Hepatocyte (in vitro differentiated cells): ENCODE measurements at regions not wholly inside any gene's neighbourhood (a gene's known extent, or its start where the extent isn't known, plus 50 kb on each side); places are given as distances from the start of the nearest gene placed in this dataset.

Experiments
- EZH2 ChIP-seq: fragments of 200-600 bp; sonication (generic); IDR thresholded peaks from 2 replicates; pipeline ENCODE4 v1.6.1; 2016; ENCODE audit warnings: antibody characterized with exemption, mild to moderate bottlenecking, borderline replicate concordance
- TF ChIP-seq, protein P1 (sequence below): fragments of 200-600 bp; sonication (generic); IDR thresholded peaks from 2 replicates; pipeline ENCODE4 v1.5.1; 2016; ENCODE audit warnings: antibody characterized with exemption, mild to moderate bottlenecking; ENCODE audit not compliant: poor library complexity

DNA sequence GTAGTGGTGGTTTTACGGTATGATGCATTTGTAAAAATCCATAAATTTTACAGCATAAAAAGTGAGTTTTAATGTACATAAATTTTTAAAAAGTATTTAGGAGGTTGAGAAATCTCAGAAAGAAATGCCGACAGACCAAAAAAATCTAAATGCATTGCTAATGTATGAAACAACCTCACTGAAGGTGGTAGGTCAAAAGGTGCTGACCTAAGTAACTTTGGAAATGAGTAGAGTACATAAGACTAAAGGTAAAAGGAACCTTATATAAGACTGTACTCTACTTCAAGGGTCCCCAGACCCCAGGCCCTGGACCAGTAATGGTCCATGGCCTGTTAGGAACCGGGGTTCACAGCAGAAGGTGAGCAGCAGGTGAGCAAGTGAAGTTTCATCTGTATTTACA, 163.4 kb downstream of the COL6A3 start:
- TF ChIP-seq EZH2: no peak
- TF ChIP-seq, protein P1, sequence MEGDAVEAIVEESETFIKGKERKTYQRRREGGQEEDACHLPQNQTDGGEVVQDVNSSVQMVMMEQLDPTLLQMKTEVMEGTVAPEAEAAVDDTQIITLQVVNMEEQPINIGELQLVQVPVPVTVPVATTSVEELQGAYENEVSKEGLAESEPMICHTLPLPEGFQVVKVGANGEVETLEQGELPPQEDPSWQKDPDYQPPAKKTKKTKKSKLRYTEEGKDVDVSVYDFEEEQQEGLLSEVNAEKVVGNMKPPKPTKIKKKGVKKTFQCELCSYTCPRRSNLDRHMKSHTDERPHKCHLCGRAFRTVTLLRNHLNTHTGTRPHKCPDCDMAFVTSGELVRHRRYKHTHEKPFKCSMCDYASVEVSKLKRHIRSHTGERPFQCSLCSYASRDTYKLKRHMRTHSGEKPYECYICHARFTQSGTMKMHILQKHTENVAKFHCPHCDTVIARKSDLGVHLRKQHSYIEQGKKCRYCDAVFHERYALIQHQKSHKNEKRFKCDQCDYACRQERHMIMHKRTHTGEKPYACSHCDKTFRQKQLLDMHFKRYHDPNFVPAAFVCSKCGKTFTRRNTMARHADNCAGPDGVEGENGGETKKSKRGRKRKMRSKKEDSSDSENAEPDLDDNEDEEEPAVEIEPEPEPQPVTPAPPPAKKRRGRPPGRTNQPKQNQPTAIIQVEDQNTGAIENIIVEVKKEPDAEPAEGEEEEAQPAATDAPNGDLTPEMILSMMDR: no peak
